Mesenchymal stem cell (in vitro differentiated cells and primary cell): ENCODE measurements at regions not wholly inside any gene's neighbourhood (a gene's known extent, or its start where the extent isn't known, plus 50 kb on each side); places are given as distances from the start of the nearest gene placed in this dataset.

ENCODE experiments used
- DNase-seq: peaks from one replicate; pipeline ENCODE4 v3.0.0-alpha.2; 2013
- H2AFZ ChIP-seq: one replicate; pipeline ENCODE4 v1.6.1; 2013; ENCODE audit warnings: low read depth, mild to moderate bottlenecking, control low read depth, inconsistent platforms, low read length, moderate library complexity
- H2AK5ac ChIP-seq: 2 replicates; pipeline ENCODE4 v1.6.1; 2013; ENCODE audit warnings: low read length, moderate library complexity, mild to moderate bottlenecking, inconsistent platforms; ENCODE audit not compliant: severe bottlenecking
- H2BK120ac ChIP-seq: one replicate; pipeline ENCODE4 v1.6.1; 2013; ENCODE audit warnings: low read depth, mild to moderate bottlenecking, inconsistent platforms, low read length, moderate library complexity
- H2BK12ac ChIP-seq, 2 experiments: one replicate each; pipeline ENCODE4 v1.6.1; 2013; ENCODE audit warnings: inconsistent platforms in 2 of 2, low read length in 2 of 2, mild to moderate bottlenecking in 2 of 2, moderate library complexity in 2 of 2, control low read depth in 1 of 2
- H2BK15ac ChIP-seq: one replicate; pipeline ENCODE4 v1.6.1; 2013; ENCODE audit warnings: mild to moderate bottlenecking, low read depth, inconsistent platforms; ENCODE audit not compliant: poor library complexity, severe bottlenecking
- H2BK5ac ChIP-seq: 2 replicates; pipeline ENCODE4 v1.6.1; 2013; ENCODE audit warnings: low read depth, mild to moderate bottlenecking, low read length, control low read depth, inconsistent platforms; ENCODE audit not compliant: poor library complexity, severe bottlenecking
- H3K14ac ChIP-seq, 2 experiments: one replicate each; pipeline ENCODE4 v1.6.1; 2013; ENCODE audit warnings: inconsistent platforms in 2 of 2, low read length in 2 of 2, control low read depth in 1 of 2, mild to moderate bottlenecking in 1 of 2, moderate library complexity in 1 of 2
- H3K18ac ChIP-seq, 2 experiments: one replicate each; pipeline ENCODE4 v1.6.1; 2013; ENCODE audit warnings: inconsistent platforms in 2 of 2, low read length in 2 of 2, control low read depth in 1 of 2, low read depth in 1 of 2, mild to moderate bottlenecking in 1 of 2
- H3K23ac ChIP-seq, 2 experiments: one replicate each; pipeline ENCODE4 v1.6.1; 2013; ENCODE audit warnings: inconsistent platforms in 2 of 2, low read length in 2 of 2, mild to moderate bottlenecking in 2 of 2, moderate library complexity in 2 of 2, control low read depth in 1 of 2
- H3K27ac ChIP-seq: 2 replicates; pipeline ENCODE4 v1.5.1; 2013; ENCODE audit warnings: mild to moderate bottlenecking, moderate library complexity, low read length, control low read depth, inconsistent platforms; ENCODE audit not compliant: poor library complexity, severe bottlenecking
- H3K27me3 ChIP-seq, 2 experiments: 2 replicates each; pipeline versions ENCODE4 v1.6.1 to v1.7.0; 2013; ENCODE audit warnings: low read length in 2 of 2, mild to moderate bottlenecking in 2 of 2, moderate library complexity in 2 of 2, control low read depth in 1 of 2, inconsistent platforms in 1 of 2; ENCODE audit not compliant: control insufficient read depth in 1 of 2, insufficient read depth in 1 of 2
- H3K36me3 ChIP-seq, 2 experiments: 2 replicates each; pipeline versions ENCODE4 v1.6.1 to v1.7.0; 2013; ENCODE audit warnings: low read length in 2 of 2, control low read depth in 1 of 2, inconsistent platforms in 1 of 2, low read depth in 1 of 2, mild to moderate bottlenecking in 1 of 2; ENCODE audit not compliant: insufficient read depth in 2 of 2, control insufficient read depth in 1 of 2
- H3K4ac ChIP-seq, 2 experiments: one replicate each; pipeline ENCODE4 v1.6.1; 2013; ENCODE audit warnings: inconsistent platforms in 2 of 2, low read length in 2 of 2, mild to moderate bottlenecking in 2 of 2, moderate library complexity in 2 of 2, control low read depth in 1 of 2, low read depth in 1 of 2
- H3K4me1 ChIP-seq: 2 replicates; pipeline ENCODE4 v1.6.1; 2013; ENCODE audit warnings: low read depth, low read length, control low read depth; ENCODE audit not compliant: control insufficient read depth, insufficient read depth
- H3K4me2 ChIP-seq: 2 replicates; pipeline ENCODE4 v1.6.1; 2013; ENCODE audit warnings: low read length, mild to moderate bottlenecking, inconsistent platforms; ENCODE audit not compliant: poor library complexity, severe bottlenecking
- H3K4me3 ChIP-seq, 2 experiments: 2 replicates each; pipeline versions ENCODE4 v1.5.1 to v1.7.0; 2013; ENCODE audit warnings: low read length in 2 of 2, mild to moderate bottlenecking in 2 of 2, control low read depth in 1 of 2, low read depth in 1 of 2; ENCODE audit not compliant: insufficient read depth in 1 of 2
- H3K79me1 ChIP-seq: replicated peaks from 2 replicates; pipeline ENCODE4 v1.6.1; 2013; ENCODE audit warnings: mild to moderate bottlenecking, control low read depth, low read length, inconsistent platforms; ENCODE audit not compliant: poor library complexity, severe bottlenecking
- H3K9ac ChIP-seq: 2 replicates; pipeline ENCODE4 v1.7.0; 2013; ENCODE audit warnings: mild to moderate bottlenecking, low read length, moderate library complexity
- H3K9me3 ChIP-seq: 2 replicates; pipeline ENCODE4 v1.7.0; 2013; ENCODE audit warnings: mild to moderate bottlenecking, low read length; ENCODE audit not compliant: control insufficient read depth
- H4K8ac ChIP-seq: one replicate; pipeline ENCODE4 v1.6.1; 2013; ENCODE audit warnings: inconsistent platforms, mild to moderate bottlenecking, low read length, moderate library complexity
- H4K91ac ChIP-seq: one replicate; pipeline ENCODE4 v1.6.1; 2013; ENCODE audit warnings: mild to moderate bottlenecking, low read length, inconsistent platforms
- WGBS: methylation state at CpG from one replicate; pipeline ENCODE4 v1.1.7; 2013; ENCODE audit warnings: mixed read lengths; 5-methylcytosine and 5-hydroxymethylcytosine counted together

- Histone ChIP-seq H2BK15ac (no peak overlapping the region), H3K14ac (no peak overlapping the region), H2BK12ac (no peak overlapping the region), H3K4ac (no peak overlapping the region), H2BK120ac (no peak overlapping the region), H3K4me1 (no peaks in the 10 kb centered on the region), H4K8ac (no peak overlapping the region), H3K9me3 (no peaks in the 10 kb centered on the region), H3K4me3 (no peak overlapping the region), H2BK5ac (no peak overlapping the region), H3K23ac (no peak overlapping the region), H2AFZ (no peak overlapping the region), H3K79me1 (no peaks in the 10 kb centered on the region), H3K9ac (no peak overlapping the region), H3K18ac (no peak overlapping the region), H2AK5ac (no peak overlapping the region), H3K36me3 (no peaks in the 10 kb centered on the region), H4K91ac (no peak overlapping the region), H3K4me2 (no peak overlapping the region), H3K27ac (no peak overlapping the region), H3K27me3 (peaks cover 0 to 5% of the 10 kb centered on the region in 2 experiments)
- DNase-seq, result no peak
These were observed 102.5 kb downstream of the ZNF518B start for GRCh38 chr4:10354746-10355145.

DNA sequence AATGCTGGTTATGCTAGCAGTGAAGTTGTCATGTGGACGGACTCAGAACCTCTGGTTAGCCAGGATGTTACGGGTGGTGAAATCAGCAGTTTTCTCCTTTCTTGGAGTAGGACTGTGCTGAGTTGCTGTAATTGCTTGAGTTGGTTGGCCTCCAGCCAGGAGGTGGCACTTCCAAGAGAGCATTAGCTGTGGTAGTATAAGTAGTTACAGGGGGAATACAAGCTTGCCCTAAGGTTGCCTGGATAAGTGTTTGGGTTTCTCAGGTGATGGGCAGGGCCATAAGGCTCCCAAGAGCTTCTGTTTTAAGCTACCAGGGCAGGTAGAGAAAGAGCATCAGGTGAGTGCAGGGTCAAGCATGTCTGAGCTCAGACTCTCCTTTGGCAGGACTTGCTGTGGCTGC is 103.0 kb downstream of the ZNF518B start:
- whole genome bisulfite sequencing, result 87% methylated on average over 2 of the region's 2 CpGs
- Histone ChIP-seq H4K8ac (no peak overlapping the region), H3K79me1 (no peaks in the 10 kb centered on the region), H3K18ac (no peak overlapping the region), H2BK5ac (no peak overlapping the region), H2BK15ac (no peak overlapping the region), H3K23ac (no peak overlapping the region), H3K4me3 (no peak overlapping the region), H3K27me3 (peaks cover 0 to 5% of the 10 kb centered on the region in 2 experiments), H3K14ac (no peak overlapping the region), H3K9ac (no peak overlapping the region), H4K91ac (no peak overlapping the region), H3K4ac (no peak overlapping the region), H2BK120ac (no peak overlapping the region), H3K4me2 (no peak overlapping the region), H2AFZ (no peak overlapping the region), H3K4me1 (no peaks in the 10 kb centered on the region), H2AK5ac (no peak overlapping the region), H3K9me3 (no peaks in the 10 kb centered on the region), H2BK12ac (no peak overlapping the region), H3K36me3 (no peaks in the 10 kb centered on the region), H3K27ac (no peak overlapping the region)
- no peak for DNase-seq

DNA sequence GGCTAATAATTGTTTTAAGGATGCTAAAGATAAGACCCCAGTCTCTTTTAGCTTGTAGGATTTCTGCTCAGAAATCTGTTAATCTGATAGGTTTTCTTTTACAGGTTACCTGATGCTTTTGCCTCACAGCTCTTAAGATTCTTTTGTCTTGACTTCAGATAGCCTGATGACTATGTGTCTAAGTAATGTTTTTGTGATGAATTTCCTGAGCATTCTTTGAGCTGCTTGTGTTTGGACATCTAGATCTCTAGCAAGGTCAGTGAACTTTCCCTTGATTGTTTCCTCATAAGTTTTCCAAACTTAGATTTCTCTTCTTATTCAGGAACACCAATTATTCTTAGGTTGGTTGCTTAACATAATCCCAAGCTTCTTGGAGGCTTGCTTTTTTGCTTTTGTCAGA is 104.1 kb downstream of the ZNF518B start:
- H2AFZ ChIP-seq, result no peak overlapping the region
- H3K27ac ChIP-seq, result no peak overlapping the region
- H2BK5ac ChIP-seq, result no peak overlapping the region
- H4K91ac ChIP-seq, result no peak overlapping the region
- no peak overlapping the region for H3K9ac ChIP-seq
- no peak overlapping the region for H3K4me3 ChIP-seq
- DNase-seq, result no peak
- H3K9me3 ChIP-seq, result no peaks in the 10 kb centered on the region
- H3K14ac ChIP-seq, result no peak overlapping the region
- H3K4me1 ChIP-seq, result no peaks in the 10 kb centered on the region
- no peaks in the 10 kb centered on the region for H3K79me1 ChIP-seq
- H3K4me2 ChIP-seq, result no peak overlapping the region
- no peaks in the 10 kb centered on the region for H3K36me3 ChIP-seq
- no peak overlapping the region for H4K8ac ChIP-seq
- H2BK15ac ChIP-seq, result no peak overlapping the region
- no peak overlapping the region for H2BK12ac ChIP-seq
- no peak overlapping the region for H2BK120ac ChIP-seq
- H3K23ac ChIP-seq, result no peak overlapping the region
- no peak overlapping the region for H3K4ac ChIP-seq
- no peak overlapping the region for H3K18ac ChIP-seq
- no peak overlapping the region for H2AK5ac ChIP-seq
- H3K27me3 ChIP-seq, result peaks cover 0 to 3% of the 10 kb centered on the region in 2 experiments

DNA sequence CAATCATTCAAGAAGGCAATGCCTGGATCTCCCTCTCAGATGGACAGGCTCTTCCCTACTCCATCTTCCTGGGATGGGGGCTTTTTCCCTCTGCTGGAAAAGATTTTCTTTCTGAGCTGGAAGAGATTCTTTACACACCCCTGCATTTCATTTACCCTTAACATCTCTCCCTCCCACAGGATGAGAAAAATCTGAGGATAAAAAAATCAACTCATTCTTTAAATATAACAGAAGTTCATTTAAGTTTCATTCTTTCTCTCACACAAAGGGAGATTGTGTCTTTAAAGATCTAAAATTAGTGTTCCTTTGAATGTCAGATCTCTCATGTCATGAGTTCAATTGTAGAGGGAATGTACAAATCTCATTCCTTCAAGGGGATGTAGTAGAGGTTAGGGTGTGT is 109.0 kb downstream of the ZNF518B start:
- H3K79me1 ChIP-seq, result no peaks in the 10 kb centered on the region
- no peak overlapping the region for H4K8ac ChIP-seq
- no peak overlapping the region for H2BK120ac ChIP-seq
- H2BK12ac ChIP-seq, result no peak overlapping the region
- H3K18ac ChIP-seq, result no peak overlapping the region
- H3K4me3 ChIP-seq, result no peak overlapping the region
- H3K4me1 ChIP-seq, result no peaks in the 10 kb centered on the region
- H2AFZ ChIP-seq, result no peak overlapping the region
- H3K27ac ChIP-seq, result no peak overlapping the region
- no peak overlapping the region for H2BK15ac ChIP-seq
- H2AK5ac ChIP-seq, result no peak overlapping the region
- no peaks in the 10 kb centered on the region for H3K36me3 ChIP-seq
- no peak overlapping the region for H3K4me2 ChIP-seq
- H3K4ac ChIP-seq, result no peak overlapping the region
- peaks cover 5% of the 10 kb centered on the region for H3K9me3 ChIP-seq
- no peak overlapping the region for H4K91ac ChIP-seq
- DNase-seq, result no peak
- H3K9ac ChIP-seq, result no peak overlapping the region
- no peak overlapping the region for H3K23ac ChIP-seq
- H2BK5ac ChIP-seq, result no peak overlapping the region
- H3K27me3 ChIP-seq, result peaks cover 0 to 2% of the 10 kb centered on the region in 2 experiments
- H3K14ac ChIP-seq, result no peak overlapping the region
